Ovary (tissue), 3 donors: ENCODE measurements at regions not wholly inside any gene's neighbourhood (a gene's known extent, or its start where the extent isn't known, plus 50 kb on each side); places are given as distances from the start of the nearest gene placed in this dataset.

Source experiments
- CTCF ChIP-seq, 3 donors: fragments of 450-650 bp in 2 of 3; fragments of 200-600 bp in 1 of 3; IDR thresholded peaks; one replicate each; pipeline versions ENCODE4 v1.5.1 to v1.8.0; 2016 to 2022; ENCODE audit warnings: antibody characterized with exemption in 3 of 3, mild to moderate bottlenecking in 1 of 3
- EP300 ChIP-seq: sonication (generic); formaldehyde crosslinking; IDR thresholded peaks from one replicate; pipeline ENCODE4 v1.6.1; 2017; ENCODE audit warnings: antibody characterized with exemption
- POLR2A ChIP-seq: fragments of 450-650 bp; IDR thresholded peaks from one replicate; pipeline ENCODE4 v1.6.1; 2017; ENCODE audit warnings: antibody characterized with exemption, mild to moderate bottlenecking, moderate library complexity
- donor health status: DM: no; HTN: no; CAD: no.

- TF ChIP-seq POLR2A: no peak
- no peak for TF ChIP-seq CTCF (IDR thresholded peaks at IDR 0.05)
- TF ChIP-seq EP300: no peak
Observed at GRCh38 chr6:117110146-117110545, 155.2 kb upstream of the VGLL2 start.
